ENCODE measurements at regions not wholly inside any gene's neighbourhood (a gene's known extent, or its start where the extent isn't known, plus 50 kb on each side); places are given as distances from the start of the nearest gene placed in this dataset.
A peak's percentile ranks its signal among the peaks of the same experiment; 100 is the strongest.

DNA sequence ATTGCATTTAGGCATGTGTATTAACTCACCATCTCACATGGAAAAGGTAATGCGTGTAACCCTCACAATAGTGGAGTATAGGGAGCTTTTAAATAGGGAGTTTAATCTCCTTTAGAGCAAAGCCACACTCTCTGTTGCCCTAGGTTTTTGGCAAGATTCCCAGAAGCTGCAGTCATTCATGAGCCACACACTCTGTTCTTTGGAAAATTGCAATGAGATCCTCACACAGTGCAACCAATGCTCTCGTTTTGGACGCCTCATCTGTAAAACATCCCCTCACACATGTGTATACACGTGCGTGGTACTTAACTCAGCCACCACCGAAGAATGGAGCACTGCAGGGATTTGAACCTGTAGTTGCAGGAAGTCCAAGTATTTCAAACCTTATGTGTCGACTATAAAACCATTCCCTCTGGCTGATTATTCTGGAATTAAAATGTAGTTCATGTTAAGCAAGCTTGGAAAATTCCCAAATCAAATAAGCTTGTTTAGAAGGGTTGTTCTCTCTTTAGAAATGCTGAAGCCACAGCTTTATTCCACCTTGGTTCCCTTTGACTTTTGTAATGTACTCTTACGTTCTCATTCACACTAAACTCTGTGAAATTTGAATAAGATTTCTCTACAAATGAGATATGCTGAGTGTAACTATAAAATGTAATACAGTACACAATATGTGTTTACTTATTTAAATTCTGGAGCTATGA is 489.8 kb upstream of the MANEA start:
- TF ChIP-seq, protein P1, sequence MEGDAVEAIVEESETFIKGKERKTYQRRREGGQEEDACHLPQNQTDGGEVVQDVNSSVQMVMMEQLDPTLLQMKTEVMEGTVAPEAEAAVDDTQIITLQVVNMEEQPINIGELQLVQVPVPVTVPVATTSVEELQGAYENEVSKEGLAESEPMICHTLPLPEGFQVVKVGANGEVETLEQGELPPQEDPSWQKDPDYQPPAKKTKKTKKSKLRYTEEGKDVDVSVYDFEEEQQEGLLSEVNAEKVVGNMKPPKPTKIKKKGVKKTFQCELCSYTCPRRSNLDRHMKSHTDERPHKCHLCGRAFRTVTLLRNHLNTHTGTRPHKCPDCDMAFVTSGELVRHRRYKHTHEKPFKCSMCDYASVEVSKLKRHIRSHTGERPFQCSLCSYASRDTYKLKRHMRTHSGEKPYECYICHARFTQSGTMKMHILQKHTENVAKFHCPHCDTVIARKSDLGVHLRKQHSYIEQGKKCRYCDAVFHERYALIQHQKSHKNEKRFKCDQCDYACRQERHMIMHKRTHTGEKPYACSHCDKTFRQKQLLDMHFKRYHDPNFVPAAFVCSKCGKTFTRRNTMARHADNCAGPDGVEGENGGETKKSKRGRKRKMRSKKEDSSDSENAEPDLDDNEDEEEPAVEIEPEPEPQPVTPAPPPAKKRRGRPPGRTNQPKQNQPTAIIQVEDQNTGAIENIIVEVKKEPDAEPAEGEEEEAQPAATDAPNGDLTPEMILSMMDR (IDR thresholded peaks at IDR 0.05; ENCODE audit: borderline replicate concordance, control extremely low read depth, extremely low read depth, insufficient read depth, missing control alignments): no peak
- no peak for DNase-seq (ENCODE audit: low spot score)
- in situ Hi-C loops (cut with MboI; ENCODE audit: low sequenced_read_pairs, unreplicated experiment): no loop called here

DNA sequence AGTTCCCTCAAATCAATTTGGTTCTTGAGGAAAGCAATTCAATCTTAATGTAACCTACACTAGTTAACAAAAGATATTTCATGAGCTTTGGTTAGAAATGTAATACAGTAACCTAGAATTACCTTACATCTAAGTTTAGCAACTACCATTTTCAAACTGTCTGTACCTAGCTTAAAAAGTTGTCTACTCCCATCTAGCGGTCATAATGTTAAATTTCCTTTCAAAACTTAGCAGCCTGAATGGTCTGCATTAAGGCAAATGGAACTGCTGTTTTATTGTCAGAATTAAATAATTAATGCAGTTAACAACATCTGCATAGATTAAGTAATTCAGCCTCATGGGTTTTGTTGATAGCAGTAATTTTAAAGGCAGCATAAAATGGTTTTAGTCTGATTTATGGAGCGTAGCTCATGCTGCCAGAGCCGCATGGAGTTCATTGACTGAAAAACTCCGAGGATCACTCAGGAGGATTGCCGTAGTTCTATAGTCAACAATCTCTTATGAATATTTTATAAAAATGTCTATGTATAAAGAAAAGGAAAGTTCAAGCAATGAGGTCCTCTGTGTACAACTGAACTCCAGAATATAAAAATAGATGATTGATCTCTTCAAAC is 485.4 kb upstream of the MANEA start:
- TF ChIP-seq, protein P1 (IDR thresholded peaks at IDR 0.05; ENCODE audit: borderline replicate concordance, control extremely low read depth, extremely low read depth, insufficient read depth, missing control alignments): peak; percentile 29
- no peak for DNase-seq (ENCODE audit: low spot score)
- in situ Hi-C loops (cut with MboI; ENCODE audit: low sequenced_read_pairs, unreplicated experiment): no loop called here

DNA sequence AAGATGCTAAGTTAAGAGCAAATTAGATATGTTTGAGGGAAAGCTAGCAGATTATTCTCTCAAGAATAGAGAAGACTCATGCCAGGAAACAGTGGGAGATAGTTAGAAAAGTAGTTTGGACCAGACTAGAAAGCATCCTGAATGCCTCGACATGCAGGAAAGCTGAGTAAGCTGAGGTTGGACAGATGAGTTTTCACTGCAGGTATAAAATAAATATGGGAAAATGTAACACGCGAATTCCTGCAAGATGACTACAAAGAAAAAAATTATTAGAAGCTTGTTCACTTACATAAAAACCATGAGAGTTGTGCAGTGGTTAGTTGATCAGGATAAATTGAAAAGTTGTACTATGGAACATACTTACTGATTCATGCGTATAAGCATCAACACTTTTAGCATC is 484.2 kb upstream of the MANEA start:
- DNase-seq (ENCODE audit: low spot score): no peak
- in situ Hi-C loops (cut with MboI; ENCODE audit: low sequenced_read_pairs, unreplicated experiment): no loop called here
- TF ChIP-seq, protein P1 (IDR thresholded peaks at IDR 0.05; ENCODE audit: borderline replicate concordance, control extremely low read depth, extremely low read depth, insufficient read depth, missing control alignments): no peak

DNA sequence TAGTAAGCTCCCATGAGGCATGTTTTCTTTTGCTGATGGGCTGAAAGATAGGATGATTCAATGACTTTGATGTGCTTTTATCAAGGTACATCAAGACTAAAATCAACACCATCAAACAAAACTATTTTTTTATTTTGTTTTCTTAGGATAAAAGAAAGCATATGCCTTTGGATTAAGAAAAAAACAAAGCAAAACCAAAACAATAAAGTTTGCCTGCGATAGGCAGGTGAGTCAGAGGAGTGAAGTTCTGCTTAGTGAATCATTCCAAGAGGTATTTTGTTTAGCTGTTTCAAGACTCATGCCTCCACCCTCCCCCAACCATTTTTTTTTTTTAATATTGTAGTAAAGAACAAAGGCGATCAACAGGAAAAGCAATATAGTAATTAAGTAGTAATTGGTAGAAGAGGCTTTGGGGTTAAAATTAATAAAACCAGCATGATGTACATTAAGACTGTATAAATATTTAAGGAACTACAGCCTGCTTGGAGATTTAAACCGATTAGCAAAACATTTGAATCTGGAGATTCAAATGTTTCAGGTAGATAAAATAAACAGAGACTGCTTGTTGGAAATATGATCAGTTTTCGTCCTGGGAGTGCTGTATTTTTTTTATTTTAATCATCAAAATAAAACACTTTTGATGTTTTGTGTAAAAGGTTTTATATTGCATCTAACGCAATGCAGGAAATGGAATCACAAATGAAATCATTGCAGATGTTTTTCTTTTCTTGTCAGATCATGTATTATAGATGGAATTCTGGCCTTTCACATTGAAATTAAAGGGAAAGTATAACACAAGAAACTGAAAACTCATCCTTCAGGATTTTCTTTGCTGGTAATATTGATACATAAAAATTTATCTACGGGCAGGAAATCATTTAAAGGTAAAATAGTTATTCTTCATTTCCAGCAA is 482.3 kb upstream of the MANEA start:
- in situ Hi-C loops (cut with MboI; ENCODE audit: low sequenced_read_pairs, unreplicated experiment): no loop called here
- no peak for DNase-seq (ENCODE audit: low spot score)
- TF ChIP-seq, protein P1 (IDR thresholded peaks at IDR 0.05; ENCODE audit: borderline replicate concordance, control extremely low read depth, extremely low read depth, insufficient read depth, missing control alignments): no peak

DNA sequence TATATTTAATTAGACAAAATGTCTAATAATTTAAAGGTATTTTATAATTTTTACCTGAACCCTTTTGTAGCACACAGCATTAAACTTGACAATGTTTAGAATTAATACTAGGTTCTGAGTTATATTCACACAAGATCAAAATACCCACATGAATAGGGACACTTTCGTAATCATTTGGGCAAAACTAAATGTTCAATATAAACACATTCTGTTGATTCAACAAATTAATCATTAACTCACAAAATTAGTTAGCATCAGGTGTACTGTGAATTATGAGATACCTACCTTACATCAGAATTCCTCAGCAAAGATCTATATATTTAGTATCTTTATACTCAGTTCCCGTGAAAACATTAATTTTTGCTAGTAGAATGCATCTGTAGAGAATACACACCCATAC is 481.5 kb upstream of the MANEA start:
- in situ Hi-C loops (cut with MboI; ENCODE audit: low sequenced_read_pairs, unreplicated experiment): no loop called here
- no peak for DNase-seq (ENCODE audit: low spot score)
- TF ChIP-seq, protein P1 (IDR thresholded peaks at IDR 0.05; ENCODE audit: borderline replicate concordance, control extremely low read depth, extremely low read depth, insufficient read depth, missing control alignments): no peak

DNA sequence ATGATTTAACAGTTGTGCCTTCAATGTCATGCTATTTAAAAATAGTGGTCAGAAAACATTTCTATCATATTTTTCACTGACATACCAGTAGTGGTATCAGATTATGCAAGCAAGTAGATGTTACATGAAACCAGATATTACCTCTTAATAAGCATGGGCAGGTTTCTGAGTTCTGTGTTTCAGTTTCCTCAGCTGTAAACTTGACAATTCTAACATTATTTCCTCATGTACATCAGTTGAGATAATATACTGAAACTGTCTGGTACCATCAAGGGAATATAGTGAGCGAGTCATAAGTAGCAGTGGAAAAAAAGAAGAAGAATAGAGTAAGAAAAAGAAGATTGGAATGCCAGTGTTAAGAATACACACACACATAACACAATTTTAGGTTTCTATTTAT is 477.9 kb upstream of the MANEA start:
- in situ Hi-C loops (cut with MboI; ENCODE audit: low sequenced_read_pairs, unreplicated experiment): no loop called here
- DNase-seq (ENCODE audit: low spot score): no peak
- TF ChIP-seq, protein P1 (IDR thresholded peaks at IDR 0.05; ENCODE audit: borderline replicate concordance, control extremely low read depth, extremely low read depth, insufficient read depth, missing control alignments): no peak
